Tibial artery (tissue), 4 donors: ENCODE measurements at regions not wholly inside any gene's neighbourhood (a gene's known extent, or its start where the extent isn't known, plus 50 kb on each side); places are given as distances from the start of the nearest gene placed in this dataset.
"Not testable (repeated sequence)": the region's sequence is repeated elsewhere in the genome, so short reads cannot be mapped to it uniquely, and the experiment has no call there.

Source experiments
- DNase-seq, 2 donors: peaks; one replicate each; pipeline ENCODE4 v3.0.0-alpha.2; 2019
- H3K27ac ChIP-seq, 2 donors: fragments of 200-600 bp; sonication (generic) in 1 of 2; 1 replicate in 1 of 2; 2 replicates in 1 of 2; pipeline ENCODE4 v1.5.1; 2018 to 2019; ENCODE audit warnings: mild to moderate bottlenecking in 1 of 2
- H3K27me3 ChIP-seq, 2 donors: fragments of 200-600 bp; sonication (generic) in 1 of 2; one replicate each; pipeline versions ENCODE4 v1.5.1 to v1.6.0; 2016 to 2019
- H3K36me3 ChIP-seq, 3 donors: fragments of 200-600 bp; sonication (generic) in 2 of 3; one replicate each; pipeline ENCODE4 v1.5.1; 2016 to 2019; ENCODE audit warnings: mild to moderate bottlenecking in 2 of 3
- H3K4me1 ChIP-seq, 4 donors: fragments of 200-600 bp; sonication (generic) in 2 of 4; 1 replicate in 3 of 4; 2 replicates in 1 of 4; pipeline ENCODE4 v1.5.1; 2016 to 2019
- H3K4me3 ChIP-seq, 2 donors: fragments of 200-600 bp; sonication (generic) in 1 of 2; 1 replicate in 1 of 2; 2 replicates in 1 of 2; pipeline ENCODE4 v1.5.1; 2018 to 2019; ENCODE audit warnings: mild to moderate bottlenecking in 2 of 2
- H3K9me3 ChIP-seq, 3 donors: fragments of 200-600 bp; sonication (generic) in 1 of 3; one replicate each; pipeline ENCODE4 v1.5.1; 2016 to 2019
- CTCF ChIP-seq, 2 experiments: fragments of 200-600 bp in 1 of 2; fragments of 450-650 bp in 1 of 2; IDR thresholded peaks; one replicate each; pipeline ENCODE4 v1.5.1; 2017 to 2019; ENCODE audit warnings: antibody characterized with exemption in 2 of 2, mild to moderate bottlenecking in 1 of 2, moderate library complexity in 1 of 2
- intact Hi-C: fragments of 100-400 bp; cut with DNase I; formaldehyde crosslinking; loops from one replicate; pipeline ENCODE4 v1.15.0; 2023; ENCODE audit warnings: low total_unique reads

- intact Hi-C loops, H3K9me3 ChIP-seq, H3K4me3 ChIP-seq, H3K36me3 ChIP-seq, H3K27me3 ChIP-seq, DNase-seq, H3K4me1 ChIP-seq, H3K27ac ChIP-seq: not testable (repeated sequence)
Measured at GRCh38 chr2:88802026-88802425, 110.6 kb downstream of the RPIA start.

- no peaks in the 10 kb centered on the region for H3K36me3 ChIP-seq
- no peaks in the 10 kb centered on the region for H3K9me3 ChIP-seq
- no peak for DNase-seq
- peaks cover 0 to 3% of the 10 kb centered on the region in 2 donors for H3K27me3 ChIP-seq
- intact Hi-C loops = no loop called here
- H3K4me1 ChIP-seq = no peaks in the 10 kb centered on the region
- no peak overlapping the region for H3K4me3 ChIP-seq
- TF ChIP-seq CTCF (IDR thresholded peaks at IDR 0.05) = no peak
- no peak overlapping the region for H3K27ac ChIP-seq
Measured at GRCh38 chr2:88807237-88807962, 115.9 kb downstream of the RPIA start.

GRCh38 chr2:88808083-88808482 is 116.6 kb downstream of the RPIA start:
- intact Hi-C loops = no loop called here
- TF ChIP-seq CTCF (IDR thresholded peaks at IDR 0.05) = no peak
- H3K9me3 ChIP-seq = no peaks in the 10 kb centered on the region
- H3K4me1 ChIP-seq = no peaks in the 10 kb centered on the region
- no peak overlapping the region for H3K4me3 ChIP-seq
- no peak overlapping the region for H3K27ac ChIP-seq
- no peak for DNase-seq
- no peaks in the 10 kb centered on the region for H3K36me3 ChIP-seq
- H3K27me3 ChIP-seq = peaks cover 0 to 3% of the 10 kb centered on the region in 2 donors

GRCh38 chr2:88808652-88809051 is 117.2 kb downstream of the RPIA start:
- intact Hi-C loops = no loop called here
- TF ChIP-seq CTCF (IDR thresholded peaks at IDR 0.05) = no peak
- no peaks in the 10 kb centered on the region for H3K4me1 ChIP-seq
- H3K9me3 ChIP-seq = no peaks in the 10 kb centered on the region
- H3K4me3 ChIP-seq = no peak overlapping the region
- no peak overlapping the region for H3K27ac ChIP-seq
- no peaks in the 10 kb centered on the region for H3K36me3 ChIP-seq
- DNase-seq = no peak
- H3K27me3 ChIP-seq = peaks cover 0 to 3% of the 10 kb centered on the region in 2 donors

GRCh38 chr2:88809216-88809615 is 117.7 kb downstream of the RPIA start:
- H3K36me3 ChIP-seq = no peaks in the 10 kb centered on the region
- H3K4me3 ChIP-seq = no peak overlapping the region
- TF ChIP-seq CTCF (IDR thresholded peaks at IDR 0.05) = no peak
- peaks cover 0 to 3% of the 10 kb centered on the region in 2 donors for H3K27me3 ChIP-seq
- no peak for DNase-seq
- intact Hi-C loops = no loop called here
- no peaks in the 10 kb centered on the region for H3K4me1 ChIP-seq
- no peaks in the 10 kb centered on the region for H3K9me3 ChIP-seq
- H3K27ac ChIP-seq = no peak overlapping the region

GRCh38 chr2:88810017-88810416 is 118.5 kb downstream of the RPIA start:
- no peaks in the 10 kb centered on the region for H3K36me3 ChIP-seq
- no peak overlapping the region for H3K4me3 ChIP-seq
- no peaks in the 10 kb centered on the region for H3K4me1 ChIP-seq
- H3K9me3 ChIP-seq = no peaks in the 10 kb centered on the region
- TF ChIP-seq CTCF (IDR thresholded peaks at IDR 0.05) = no peak
- DNase-seq = no peak
- intact Hi-C loops = no loop called here
- H3K27me3 ChIP-seq = peaks cover 0 to 3% of the 10 kb centered on the region in 2 donors
- no peak overlapping the region for H3K27ac ChIP-seq
